Activated effector memory CD4-positive, alpha-beta T cell treated with anti-CD3 and anti-CD28 coated beads, Interleukin-2, amount 50 U/mL, for 16 hours (primary cell): ENCODE measurements at regions not wholly inside any gene's neighbourhood (a gene's known extent, or its start where the extent isn't known, plus 50 kb on each side); places are given as distances from the start of the nearest gene placed in this dataset.

Experiments used
- DNase-seq: peaks from one replicate; pipeline ENCODE4 v3.0.0-alpha.2; 2020

DNA sequence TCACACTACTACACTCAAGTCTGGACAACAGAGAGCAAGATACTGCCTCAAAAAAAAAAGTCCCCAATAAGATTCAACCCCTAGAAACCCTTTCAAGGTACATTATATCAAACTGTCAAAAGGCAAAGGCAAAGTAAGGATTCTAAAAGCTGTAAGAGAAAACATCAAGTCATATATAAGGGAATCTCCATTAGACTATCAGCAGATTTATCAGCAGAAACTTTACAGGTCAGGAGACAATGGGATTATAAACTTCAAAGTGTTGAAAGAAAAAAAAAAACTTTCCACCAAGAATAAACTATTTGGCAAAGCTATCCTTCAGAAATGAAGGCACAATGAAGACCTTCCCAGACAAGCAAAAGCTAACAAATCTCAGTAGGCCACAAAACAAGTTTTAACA lies 63.5 kb upstream of the DMRT1 start:
- DNase-seq: no peak

DNA sequence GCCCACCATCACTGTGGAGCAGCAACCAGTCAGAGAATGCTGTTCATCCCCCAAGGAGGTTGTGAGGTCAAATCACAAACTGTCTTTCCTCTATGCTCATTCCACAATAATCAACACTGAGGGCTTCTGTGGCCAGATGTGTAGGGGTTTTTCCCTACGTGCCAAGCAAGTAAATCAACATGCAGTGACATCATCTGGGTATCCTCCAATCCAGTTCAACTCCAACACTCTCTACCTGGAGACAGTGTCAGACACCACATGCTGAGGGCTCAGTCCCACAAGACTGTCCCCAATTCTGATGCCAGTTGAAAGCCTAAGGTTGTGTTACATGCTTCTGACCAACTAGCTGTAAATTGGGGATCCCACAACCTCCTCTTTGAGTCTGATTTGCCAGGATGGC lies 57.3 kb upstream of the DMRT1 start:
- DNase-seq: no peak

DNA sequence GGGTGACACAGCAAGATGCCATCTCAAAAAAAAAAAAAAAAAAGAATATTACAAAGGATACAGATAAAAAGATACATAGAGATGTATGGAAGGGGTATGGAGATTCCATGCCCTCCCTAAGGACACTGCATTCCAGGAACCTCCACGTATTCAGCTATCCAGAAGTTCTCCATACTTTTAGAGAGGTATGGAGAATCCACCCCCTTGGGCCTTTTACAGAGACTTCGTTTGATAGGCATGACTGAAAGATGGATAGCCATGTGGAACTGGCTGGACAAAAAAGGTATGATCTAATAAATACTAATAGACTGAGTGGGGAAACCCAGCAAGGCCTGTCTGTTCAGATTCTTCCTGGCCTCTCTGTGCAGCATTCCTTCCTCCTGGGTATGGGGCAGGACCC lies 56.6 kb upstream of the DMRT1 start:
- no peak for DNase-seq

DNA sequence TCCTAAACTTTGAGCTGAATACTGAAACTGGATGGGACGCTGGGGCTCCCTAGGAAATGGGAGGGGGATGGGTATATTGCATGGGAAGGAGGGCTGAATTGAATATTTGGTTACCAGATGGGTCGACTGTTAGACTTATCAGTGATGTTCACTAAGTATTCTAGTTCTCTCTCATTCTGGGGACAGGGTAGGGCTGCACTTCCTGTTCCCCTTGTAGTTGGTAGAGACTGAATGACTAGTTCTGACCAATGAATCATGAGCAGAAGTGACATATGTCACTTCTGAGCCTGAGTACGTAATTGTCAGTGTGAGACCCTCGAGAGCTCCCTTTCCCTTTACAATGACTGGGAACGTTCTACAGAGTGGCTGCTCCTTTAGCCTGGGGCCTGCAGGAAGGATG lies 55.5 kb upstream of the DMRT1 start:
- no peak for DNase-seq

DNA sequence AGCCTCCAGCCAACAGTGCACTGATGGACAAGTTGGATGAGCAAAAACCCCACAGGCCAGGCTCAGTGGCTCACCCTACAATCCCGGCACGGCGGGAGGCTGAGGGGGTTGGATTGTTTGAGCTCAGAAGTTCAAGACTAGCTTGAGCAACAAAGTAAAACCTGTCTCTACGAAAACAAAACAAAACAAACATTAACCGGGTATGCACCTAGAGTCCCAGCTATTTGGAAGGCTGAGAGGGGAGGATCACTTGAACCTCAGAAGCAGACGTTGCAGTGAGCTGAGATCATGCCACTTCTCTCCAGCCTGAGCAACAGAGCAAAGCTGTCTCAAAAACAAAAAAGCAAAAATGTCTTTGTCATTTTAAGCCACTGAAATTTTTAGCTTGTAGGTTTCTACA lies 55.1 kb upstream of the DMRT1 start:
- DNase-seq: no peak

DNA sequence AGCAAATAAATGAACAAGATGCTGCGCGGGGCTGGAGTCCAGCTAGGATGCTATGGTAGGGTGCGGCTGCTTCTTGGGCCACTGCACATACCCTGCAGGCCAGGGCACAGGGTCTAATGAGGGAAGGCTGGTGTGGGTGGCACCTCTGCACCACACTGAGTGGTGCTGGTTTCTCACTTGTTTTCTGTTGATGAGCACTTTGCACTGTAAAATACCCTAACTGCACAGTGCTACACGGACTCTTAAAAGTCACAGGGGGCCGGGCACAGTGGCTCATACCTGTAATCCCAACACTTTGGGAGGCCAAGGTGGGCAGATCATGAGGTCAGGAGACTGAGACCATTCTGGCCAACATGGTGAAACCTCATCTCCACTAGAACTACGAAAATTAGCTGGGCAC lies 52.7 kb upstream of the DMRT1 start:
- no peak for DNase-seq
